H7 (cell line): ENCODE measurements at regions not wholly inside any gene's neighbourhood (a gene's known extent, or its start where the extent isn't known, plus 50 kb on each side); places are given as distances from the start of the nearest gene placed in this dataset.
"Not testable (repeated sequence)": the region's sequence is repeated elsewhere in the genome, so short reads cannot be mapped to it uniquely, and the experiment has no call there.

Experiments
- DNase-seq: peaks from one replicate; pipeline ENCODE4 v3.0.0; 2012
- H3K27me3 ChIP-seq: 2 replicates; pipeline ENCODE4 v1.6.0; 2011; ENCODE audit warnings: mild to moderate bottlenecking, low read length; ENCODE audit not compliant: control insufficient read depth, insufficient read depth
- H3K36me3 ChIP-seq: replicated peaks from 2 replicates; pipeline ENCODE4 v1.5.1; 2011; ENCODE audit warnings: low read length; ENCODE audit not compliant: control insufficient read depth, insufficient read depth
- H3K4me3 ChIP-seq: 2 replicates; pipeline ENCODE4 v1.5.1; 2011; ENCODE audit warnings: low read depth, mild to moderate bottlenecking, control low read depth, low read length, moderate library complexity; ENCODE audit not compliant: insufficient read depth

- no peak for DNase-seq
- no peak overlapping the region for H3K4me3 ChIP-seq
- H3K36me3 ChIP-seq, result no peaks in the 10 kb centered on the region
- no peaks in the 10 kb centered on the region for H3K27me3 ChIP-seq
Measured at GRCh38 chr1:81217058-81217457, 583.7 kb upstream of the ADGRL2 start.

- Histone ChIP-seq H3K4me3 (no peak overlapping the region), H3K27me3 (no peaks in the 10 kb centered on the region), H3K36me3 (no peaks in the 10 kb centered on the region)
- no peak for DNase-seq
Measured at GRCh38 chr1:81213279-81213678, 587.5 kb upstream of the ADGRL2 start.

GRCh38 chr1:81209461-81209860, 591.3 kb upstream of the ADGRL2 start:
- no peak for DNase-seq
- H3K4me3 ChIP-seq, result no peak overlapping the region
- H3K36me3 ChIP-seq, result no peaks in the 10 kb centered on the region
- no peaks in the 10 kb centered on the region for H3K27me3 ChIP-seq

- DNase-seq, result no peak
- Histone ChIP-seq H3K27me3 (no peaks in the 10 kb centered on the region), H3K4me3 (no peak overlapping the region), H3K36me3 (no peaks in the 10 kb centered on the region)
Measured at GRCh38 chr1:81208441-81208840, 592.3 kb upstream of the ADGRL2 start.

GRCh38 chr1:81205956-81206355, 594.8 kb upstream of the ADGRL2 start:
- H3K4me3 ChIP-seq, result no peak overlapping the region
- no peaks in the 10 kb centered on the region for H3K36me3 ChIP-seq
- no peak for DNase-seq
- H3K27me3 ChIP-seq, result no peaks in the 10 kb centered on the region

GRCh38 chr1:81201779-81202178, 599.0 kb upstream of the ADGRL2 start:
- Histone ChIP-seq H3K4me3 (no peak overlapping the region), H3K36me3 (no peaks in the 10 kb centered on the region), H3K27me3 (no peaks in the 10 kb centered on the region)
- no peak for DNase-seq

- H3K36me3 ChIP-seq, result no peaks in the 10 kb centered on the region
- H3K4me3 ChIP-seq, result no peak overlapping the region
- no peaks in the 10 kb centered on the region for H3K27me3 ChIP-seq
- DNase-seq, result no peak
Measured at GRCh38 chr1:81197591-81197990, 603.1 kb upstream of the ADGRL2 start.

- no peaks in the 10 kb centered on the region for H3K27me3 ChIP-seq
- DNase-seq, result no peak
- no peaks in the 10 kb centered on the region for H3K36me3 ChIP-seq
- no peak overlapping the region for H3K4me3 ChIP-seq
Measured at GRCh38 chr1:81192647-81193642, 607.8 kb upstream of the ADGRL2 start.

GRCh38 chr1:81190003-81190402, 610.7 kb upstream of the ADGRL2 start:
- Histone ChIP-seq H3K27me3 (no peaks in the 10 kb centered on the region), H3K36me3 (no peaks in the 10 kb centered on the region), H3K4me3 (no peak overlapping the region)
- no peak for DNase-seq

- DNase-seq, result no peak
- H3K36me3 ChIP-seq, result no peaks in the 10 kb centered on the region
- H3K27me3 ChIP-seq, result no peaks in the 10 kb centered on the region
- H3K4me3 ChIP-seq, result no peak overlapping the region
Measured at GRCh38 chr1:81187635-81188034, 613.1 kb upstream of the ADGRL2 start.

- H3K36me3 ChIP-seq, result no peaks in the 10 kb centered on the region
- no peak overlapping the region for H3K4me3 ChIP-seq
- H3K27me3 ChIP-seq, result no peaks in the 10 kb centered on the region
- DNase-seq, result no peak
Measured at GRCh38 chr1:81186261-81186660, 614.5 kb upstream of the ADGRL2 start.

- DNase-seq, result no peak
- Histone ChIP-seq H3K4me3 (no peak overlapping the region), H3K27me3 (no peaks in the 10 kb centered on the region), H3K36me3 (no peaks in the 10 kb centered on the region)
Measured at GRCh38 chr1:81183553-81183952, 617.2 kb upstream of the ADGRL2 start.

GRCh38 chr1:81183051-81183450, 617.7 kb upstream of the ADGRL2 start:
- no peak overlapping the region for H3K4me3 ChIP-seq
- no peaks in the 10 kb centered on the region for H3K27me3 ChIP-seq
- DNase-seq, result no peak
- H3K36me3 ChIP-seq, result no peaks in the 10 kb centered on the region

GRCh38 chr1:81179242-81179641, 621.5 kb upstream of the ADGRL2 start:
- Histone ChIP-seq H3K36me3 (no peaks in the 10 kb centered on the region), H3K27me3 (no peaks in the 10 kb centered on the region)
- no peak for DNase-seq

GRCh38 chr1:81178431-81179093, 622.2 kb upstream of the ADGRL2 start:
- not testable (repeated sequence) for H3K27me3 ChIP-seq

More at GRCh38 chr1:81179242-81179641, 621.5 kb upstream of the ADGRL2 start:
- no peak overlapping the region for H3K4me3 ChIP-seq

More at GRCh38 chr1:81178431-81179093, 622.2 kb upstream of the ADGRL2 start:
- H3K4me3 ChIP-seq, H3K36me3 ChIP-seq, DNase-seq: not testable (repeated sequence)
